GM18951 (cell line): ENCODE measurements at regions not wholly inside any gene's neighbourhood (a gene's known extent, or its start where the extent isn't known, plus 50 kb on each side); places are given as distances from the start of the nearest gene placed in this dataset.

Experiments
- POLR2A ChIP-seq: IDR thresholded peaks from 4 replicates; pipeline ENCODE4 v1.6.1; 2011; ENCODE audit warnings: mild to moderate bottlenecking; ENCODE audit not compliant: insufficient read length, insufficient read depth; ENCODE audit errors: extremely low read depth
- in situ Hi-C: fragments of 300-500 bp; cut with MboI; formaldehyde crosslinking; loops from one replicate; pipeline ENCODE4 v1.12.0; 2022; ENCODE audit warnings: low sequenced_read_pairs, mixed read lengths, inconsistent platforms; ENCODE audit not compliant: unreplicated experiment

GRCh38 chr21:39096754-39097153 is 86.5 kb downstream of the PSMG1 start:
- in situ Hi-C loops: no loop called here
- no peak for TF ChIP-seq POLR2A

- in situ Hi-C loops: no loop called here
- TF ChIP-seq POLR2A: no peak
Observed at GRCh38 chr21:39095681-39096080, 87.6 kb downstream of the PSMG1 start.

- no peak for TF ChIP-seq POLR2A
Observed at GRCh38 chr21:39094847-39095579, 88.2 kb downstream of the PSMG1 start.

GRCh38 chr21:39094087-39094780 is 89.0 kb downstream of the PSMG1 start:
- TF ChIP-seq POLR2A: no peak
- in situ Hi-C loops: no loop called here

More at GRCh38 chr21:39094847-39095579, 88.2 kb downstream of the PSMG1 start:
- in situ Hi-C loops: no loop called here

GRCh38 chr21:39093526-39093925 is 89.7 kb downstream of the PSMG1 start:
- in situ Hi-C loops: no loop called here
- no peak for TF ChIP-seq POLR2A

- in situ Hi-C loops: no loop called here
- no peak for TF ChIP-seq POLR2A
Observed at GRCh38 chr21:39088831-39089380, 94.3 kb downstream of the PSMG1 start.

- TF ChIP-seq POLR2A: no peak
- in situ Hi-C loops: no loop called here
Observed at GRCh38 chr21:39088031-39088370, 95.2 kb downstream of the PSMG1 start.

GRCh38 chr21:39087238-39088030 is 95.8 kb downstream of the PSMG1 start:
- in situ Hi-C loops: no loop called here
- TF ChIP-seq POLR2A: no peak

GRCh38 chr21:39086547-39086946 is 96.7 kb downstream of the PSMG1 start:
- TF ChIP-seq POLR2A: no peak
- in situ Hi-C loops: no loop called here

- TF ChIP-seq POLR2A: no peak
- in situ Hi-C loops: no loop called here
Observed at GRCh38 chr21:39085843-39086405, 97.3 kb downstream of the PSMG1 start.

GRCh38 chr21:39084979-39085729 is 98.1 kb downstream of the PSMG1 start:
- no peak for TF ChIP-seq POLR2A
- in situ Hi-C loops: no loop called here

GRCh38 chr21:39084073-39084472 is 99.2 kb downstream of the PSMG1 start:
- in situ Hi-C loops: no loop called here
- TF ChIP-seq POLR2A: no peak
